Epithelial cell of prostate (primary cell): ENCODE measurements at regions not wholly inside any gene's neighbourhood (a gene's known extent, or its start where the extent isn't known, plus 50 kb on each side); places are given as distances from the start of the nearest gene placed in this dataset.
"Not testable (repeated sequence)": the region's sequence is repeated elsewhere in the genome, so short reads cannot be mapped to it uniquely, and the experiment has no call there.

ENCODE experiments used
- DNase-seq: peaks from one replicate; pipeline ENCODE4 v3.0.0-alpha.2; 2011; ENCODE audit warnings: low read depth, low spot score
- H3K27ac ChIP-seq: fragments of 450-650 bp; 2 replicates; pipeline ENCODE4 v1.5.1; 2017; ENCODE audit warnings: mild to moderate bottlenecking

GRCh38 chr19:28449803-28450202, 763.1 kb downstream of the UQCRFS1 start:
- no peak overlapping the region for H3K27ac ChIP-seq
- DNase-seq: no peak

DNA sequence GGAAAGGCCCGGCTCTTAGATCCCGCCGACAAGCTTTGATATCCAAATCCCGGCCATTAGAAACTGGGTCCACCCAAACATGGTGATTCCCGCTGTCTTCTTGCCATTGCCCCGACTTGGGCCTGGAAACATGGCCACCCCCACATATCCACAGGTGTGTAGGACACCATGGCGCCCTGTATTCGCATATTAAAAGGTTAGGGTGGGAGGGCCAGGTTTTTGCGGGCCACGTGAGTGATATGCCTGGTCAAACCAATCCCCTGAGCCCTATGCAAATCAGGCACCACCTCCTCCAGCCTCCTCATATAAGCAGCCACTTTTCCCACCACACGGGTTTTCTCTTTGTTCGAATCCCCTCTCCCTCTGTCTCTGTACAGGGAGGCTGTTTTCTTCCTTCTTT, 766.4 kb downstream of the UQCRFS1 start:
- no peak overlapping the region for H3K27ac ChIP-seq
- no peak for DNase-seq

DNA sequence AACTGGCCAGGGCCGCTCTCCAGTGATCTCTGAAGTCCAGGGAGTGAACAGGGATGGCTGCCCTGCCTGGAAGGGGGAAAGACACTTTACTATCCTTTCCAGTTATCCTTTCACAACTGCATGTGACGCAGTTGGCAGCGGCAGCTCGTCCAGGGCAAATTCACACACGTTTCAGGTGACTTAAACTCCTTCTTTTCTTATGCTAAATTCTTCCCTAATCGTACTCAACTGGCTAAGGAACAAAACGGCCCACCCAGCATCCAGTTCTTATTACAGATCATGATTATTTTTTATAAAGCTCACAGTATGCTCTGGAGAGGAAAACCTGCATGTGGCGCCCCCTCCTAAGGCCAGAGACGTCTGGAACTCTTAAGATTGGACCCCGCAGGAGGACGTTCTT, 767.1 kb downstream of the UQCRFS1 start:
- no peak overlapping the region for H3K27ac ChIP-seq
- no peak for DNase-seq

GRCh38 chr19:28444362-28444761, 768.6 kb downstream of the UQCRFS1 start:
- H3K27ac ChIP-seq: no peak overlapping the region
- no peak for DNase-seq

DNA sequence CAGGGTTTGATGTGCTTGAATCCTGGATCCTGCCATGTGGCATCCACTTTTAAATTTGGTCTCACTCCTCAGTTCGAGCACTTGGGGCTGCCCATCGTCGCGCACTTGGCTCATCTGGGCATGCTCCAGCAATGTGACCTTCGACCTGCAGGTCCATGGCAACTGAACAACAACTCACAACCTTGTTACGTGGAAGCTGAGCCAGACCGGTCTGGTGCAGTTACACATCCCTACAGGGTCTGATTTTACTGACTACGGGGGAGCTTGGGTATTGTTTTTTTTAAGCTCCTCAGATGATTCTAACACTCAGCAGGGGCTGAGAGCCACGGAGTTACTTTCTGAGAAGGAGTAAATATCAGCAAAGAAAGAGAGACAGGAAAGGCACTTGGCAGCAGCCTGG, 769.6 kb downstream of the UQCRFS1 start:
- no peak overlapping the region for H3K27ac ChIP-seq
- no peak for DNase-seq

- DNase-seq: no peak
- no peak overlapping the region for H3K27ac ChIP-seq
Measured at GRCh38 chr19:28437390-28438346, 775.3 kb downstream of the UQCRFS1 start.

- H3K27ac ChIP-seq: no peak overlapping the region
- DNase-seq: no peak
Measured at GRCh38 chr19:28436320-28436719, 776.6 kb downstream of the UQCRFS1 start.

DNA sequence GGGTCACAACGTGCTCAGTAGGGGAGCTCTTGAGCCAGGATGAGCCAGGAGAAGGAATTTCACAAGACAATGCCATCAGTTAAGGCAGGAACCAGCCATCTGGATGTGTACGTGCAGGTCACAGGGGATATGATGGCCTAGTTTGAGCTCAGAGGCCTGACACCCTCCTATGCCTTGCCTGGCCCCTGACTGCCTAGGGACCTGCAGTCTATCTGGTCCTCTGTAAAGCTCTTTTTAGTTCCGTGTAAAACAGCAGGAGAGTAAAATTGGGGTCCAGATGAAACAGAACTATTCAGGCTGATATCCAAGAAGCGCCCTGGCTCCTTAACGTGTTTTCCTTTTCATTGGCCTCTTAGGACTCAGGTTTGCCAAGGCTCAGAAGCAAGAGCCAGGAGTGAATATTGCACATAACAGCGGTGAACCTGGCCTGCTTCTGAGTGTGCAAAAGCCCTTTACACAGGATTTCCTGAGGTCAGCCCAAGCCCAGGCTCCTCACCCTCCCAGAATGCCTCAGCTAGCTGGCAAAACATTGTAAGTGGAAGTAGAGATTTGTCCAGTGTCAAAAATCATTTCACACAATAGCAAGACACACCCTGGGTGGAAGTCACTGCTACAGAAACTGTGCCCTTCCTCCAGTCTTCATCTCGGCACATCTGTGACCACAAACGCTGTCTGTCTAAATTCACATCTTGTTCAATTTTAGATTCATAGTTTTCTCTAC, 777.2 kb downstream of the UQCRFS1 start:
- DNase-seq: no peak
- no peak overlapping the region for H3K27ac ChIP-seq

- not testable (repeated sequence) for H3K27ac ChIP-seq, DNase-seq
Measured at GRCh38 chr19:28434794-28435193, 778.2 kb downstream of the UQCRFS1 start.

- H3K27ac ChIP-seq, DNase-seq: not testable (repeated sequence)
Measured at GRCh38 chr19:28434365-28434764, 778.6 kb downstream of the UQCRFS1 start.

- DNase-seq, H3K27ac ChIP-seq: not testable (repeated sequence)
Measured at GRCh38 chr19:28433166-28433565, 779.8 kb downstream of the UQCRFS1 start.

DNA sequence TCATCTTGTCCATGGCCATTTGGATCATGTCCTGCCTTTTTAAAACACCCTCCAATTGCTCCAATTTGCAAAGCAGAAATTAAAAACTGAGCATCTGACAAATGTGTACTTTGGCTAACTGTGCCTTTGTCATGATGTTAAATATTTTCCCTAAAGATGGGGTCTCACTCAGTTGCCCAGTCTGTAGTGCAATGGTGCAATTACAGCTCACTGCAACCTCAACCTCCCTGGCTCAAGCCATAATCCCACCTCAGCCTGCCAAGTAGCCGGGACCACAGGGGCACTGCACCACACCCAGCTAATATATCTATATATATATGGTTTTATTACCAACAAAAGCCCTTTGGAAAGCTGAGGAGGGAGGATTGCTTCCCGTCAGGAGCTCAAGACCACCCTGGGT, 782.7 kb downstream of the UQCRFS1 start:
- no peak overlapping the region for H3K27ac ChIP-seq
- no peak for DNase-seq

GRCh38 chr19:28429356-28429755, 783.6 kb downstream of the UQCRFS1 start:
- no peak for DNase-seq

GRCh38 chr19:28428663-28429348, 784.1 kb downstream of the UQCRFS1 start:
- DNase-seq: no peak
- H3K27ac ChIP-seq: no peak overlapping the region

More at GRCh38 chr19:28429356-28429755, 783.6 kb downstream of the UQCRFS1 start:
- H3K27ac ChIP-seq: no peak overlapping the region

- DNase-seq: no peak
- no peak overlapping the region for H3K27ac ChIP-seq
Measured at GRCh38 chr19:28427376-28428083, 785.4 kb downstream of the UQCRFS1 start.

GRCh38 chr19:28426730-28427225, 786.2 kb downstream of the UQCRFS1 start:
- no peak overlapping the region for H3K27ac ChIP-seq
- DNase-seq: no peak

GRCh38 chr19:28426110-28426729, 786.7 kb downstream of the UQCRFS1 start:
- DNase-seq: no peak
- H3K27ac ChIP-seq: no peak overlapping the region

- DNase-seq: no peak
Measured at GRCh38 chr19:28425046-28425931, 787.7 kb downstream of the UQCRFS1 start.

GRCh38 chr19:28424662-28425045, 788.3 kb downstream of the UQCRFS1 start:
- no peak for DNase-seq
- no peak overlapping the region for H3K27ac ChIP-seq

More at GRCh38 chr19:28425046-28425931, 787.7 kb downstream of the UQCRFS1 start:
- no peak overlapping the region for H3K27ac ChIP-seq
